NAMALWA (cell line): ENCODE measurements at regions not wholly inside any gene's neighbourhood (a gene's known extent, or its start where the extent isn't known, plus 50 kb on each side); places are given as distances from the start of the nearest gene placed in this dataset.

Experiments used
- DNase-seq: peaks from one replicate; pipeline ENCODE4 v3.0.0-alpha.2; 2015; ENCODE audit warnings: low spot score

- peak; percentile 61 for DNase-seq
Observed at GRCh38 chr15:99508852-99509251, 56.9 kb upstream of the MEF2A start.

DNA sequence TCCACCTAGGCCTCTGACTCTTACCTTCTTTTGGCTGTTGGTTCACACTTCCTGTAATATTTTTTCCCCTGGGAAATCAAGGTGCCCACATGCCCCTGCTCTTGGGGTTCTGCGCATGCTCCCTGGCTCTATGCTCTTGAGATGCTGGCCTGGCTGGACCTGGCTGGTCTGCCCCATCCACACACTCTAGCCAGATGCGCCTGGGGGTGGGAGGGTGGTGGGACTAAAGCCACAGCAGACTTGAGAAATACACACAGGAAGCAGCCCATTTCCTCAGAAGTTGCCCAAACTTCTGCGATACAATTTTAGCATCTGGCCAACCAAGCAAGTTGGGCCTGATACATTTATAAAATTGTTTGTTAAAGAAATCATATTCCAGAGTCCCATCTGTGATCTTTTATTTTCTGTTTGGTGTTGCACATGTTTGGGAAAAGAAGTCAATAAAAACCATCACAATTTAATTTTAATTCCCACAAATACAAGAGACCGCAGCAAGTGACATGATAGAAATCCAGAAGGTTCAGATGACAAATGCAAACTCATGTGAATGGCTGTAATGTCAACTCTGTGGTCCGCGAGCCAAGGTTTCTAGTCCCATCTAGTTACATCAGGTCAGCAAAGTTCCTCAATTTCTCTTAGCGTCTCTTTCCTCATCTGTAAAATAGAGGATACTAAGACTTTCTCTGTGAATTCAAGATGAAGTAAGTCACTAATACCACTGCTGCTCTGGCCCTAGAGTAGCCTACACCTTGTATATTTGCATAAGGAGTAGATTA lies 55.9 kb upstream of the MEF2A start:
- DNase-seq = peak; percentile 60

DNA sequence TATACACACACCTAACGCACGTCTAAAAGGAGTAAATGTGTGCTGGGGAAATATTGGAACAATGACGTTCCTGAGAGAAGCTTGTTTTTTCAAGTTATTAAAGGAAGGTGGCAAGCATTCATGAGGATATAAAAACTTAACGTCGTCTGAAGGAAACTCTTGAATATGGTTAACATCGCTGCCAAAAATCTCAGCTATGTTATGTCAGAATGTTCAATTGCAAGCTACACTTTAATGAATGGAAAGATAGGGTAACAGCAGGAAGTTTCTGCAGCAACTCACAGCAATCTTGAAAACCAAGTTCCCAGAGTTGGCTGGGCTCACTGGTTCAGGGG lies 54.3 kb upstream of the MEF2A start:
- no peak for DNase-seq

- peak; percentile 99 for DNase-seq
Observed at GRCh38 chr15:99511866-99512661, 53.7 kb upstream of the MEF2A start.

GRCh38 chr15:99514306-99514705 lies 51.5 kb upstream of the MEF2A start:
- peak; percentile 37 for DNase-seq
